SK-N-MC (cell line): ENCODE measurements at regions not wholly inside any gene's neighbourhood (a gene's known extent, or its start where the extent isn't known, plus 50 kb on each side); places are given as distances from the start of the nearest gene placed in this dataset.

Experiments used
- EZH2 ChIP-seq: fragments of 200-600 bp; sonication (generic); IDR thresholded peaks from one replicate; pipeline ENCODE4 v1.6.1; 2017; ENCODE audit warnings: antibody characterized with exemption
- FOXP2 ChIP-seq: optimal IDR thresholded peaks from 2 replicates; pipeline ENCODE3; 2011; ENCODE audit warnings: mild to moderate bottlenecking, moderate library complexity; ENCODE audit not compliant: insufficient read depth; ENCODE audit errors: extremely low read length, control extremely low read depth
- POLR2AphosphoS5 ChIP-seq: IDR thresholded peaks from 2 replicates; pipeline ENCODE4 v1.6.1; 2012; ENCODE audit warnings: mild to moderate bottlenecking, low read depth, low read length, borderline replicate concordance

DNA sequence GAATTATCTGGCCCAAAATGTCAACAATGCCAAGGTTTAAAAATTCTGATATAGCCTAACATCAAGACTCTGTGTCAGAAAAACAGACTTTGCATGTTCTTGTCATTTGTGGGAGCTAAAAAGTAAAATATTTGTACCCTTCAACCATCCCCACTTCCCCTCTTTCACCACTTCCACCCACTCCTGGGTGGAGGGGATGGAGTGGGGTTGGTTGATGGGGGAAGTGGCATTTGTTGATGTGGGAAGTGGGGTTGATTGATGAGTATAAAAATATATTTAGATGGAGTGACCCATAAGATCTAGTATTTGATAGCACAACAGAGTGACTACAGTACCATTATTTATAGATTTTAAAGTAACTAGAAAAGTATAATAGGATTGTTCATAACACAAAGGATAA lies 55.0 kb upstream of the C9orf72 start:
- TF ChIP-seq POLR2AphosphoS5 (no peak), EZH2 (no peak), FOXP2 (no peak)
